ENCODE measurements at regions not wholly inside any gene's neighbourhood (a gene's known extent, or its start where the extent isn't known, plus 50 kb on each side); places are given as distances from the start of the nearest gene placed in this dataset.

GRCh38 chr5:15386122-15386521 is 113.9 kb upstream of the FBXL7 start:
- H3K4me2 ChIP-seq (ENCODE audit: low read length) = no peak overlapping the region
- no peaks in the 10 kb centered on the region for H3K36me3 ChIP-seq (ENCODE audit: control insufficient read depth, low read length)
- H3K4me3 ChIP-seq (ENCODE audit: low read length) = no peak overlapping the region
- H3K9me2 ChIP-seq (replicated peaks; ENCODE audit: control insufficient read depth, low read length) = no peaks in the 10 kb centered on the region
- no peak overlapping the region for H3K27ac ChIP-seq (ENCODE audit: low read depth, low read length)
- TF ChIP-seq EZH2phosphoT487 (IDR thresholded peaks at IDR 0.05; ENCODE audit: borderline replicate concordance, low read length) (no peak), CTCF (IDR thresholded peaks at IDR 0.05; ENCODE audit: low read depth, low read length, poor library complexity, severe bottlenecking) (no peak)
- H3K27me3 ChIP-seq (ENCODE audit: control insufficient read depth, low read length) = no peaks in the 10 kb centered on the region
- no peaks in the 10 kb centered on the region for H3K4me1 ChIP-seq (ENCODE audit: control insufficient read depth, low read length)
- peaks cover 7% of the 10 kb centered on the region; the same call in 1 of the 2 replicates for H3K9me3 ChIP-seq (ENCODE audit: control insufficient read depth, insufficient read depth, low read length)
- H4K20me1 ChIP-seq (ENCODE audit: control insufficient read depth, insufficient read depth, low read depth, low read length) = no peaks in the 10 kb centered on the region
- H3K79me2 ChIP-seq (ENCODE audit: control insufficient read depth, low read length) = no peaks in the 10 kb centered on the region
- no peaks in the 10 kb centered on the region for H3F3A ChIP-seq (ENCODE audit: control insufficient read depth, insufficient read depth)

GRCh38 chr5:15385553-15385952 is 114.4 kb upstream of the FBXL7 start:
- Histone ChIP-seq H3K9me2 (replicated peaks; ENCODE audit: control insufficient read depth, low read length) (no peaks in the 10 kb centered on the region), H3F3A (ENCODE audit: control insufficient read depth, insufficient read depth) (no peaks in the 10 kb centered on the region), H3K36me3 (ENCODE audit: control insufficient read depth, low read length) (no peaks in the 10 kb centered on the region), H3K27ac (ENCODE audit: low read depth, low read length) (no peak overlapping the region), H4K20me1 (ENCODE audit: control insufficient read depth, insufficient read depth, low read depth, low read length) (no peaks in the 10 kb centered on the region), H3K79me2 (ENCODE audit: control insufficient read depth, low read length) (no peaks in the 10 kb centered on the region), H3K4me1 (ENCODE audit: control insufficient read depth, low read length) (no peaks in the 10 kb centered on the region), H3K4me3 (ENCODE audit: low read length) (no peak overlapping the region), H3K27me3 (ENCODE audit: control insufficient read depth, low read length) (no peaks in the 10 kb centered on the region), H3K9me3 (ENCODE audit: control insufficient read depth, insufficient read depth, low read length) (peaks cover 7% of the 10 kb centered on the region; the same call in 1 of the 2 replicates), H3K4me2 (ENCODE audit: low read length) (no peak overlapping the region)
- TF ChIP-seq EZH2phosphoT487 (IDR thresholded peaks at IDR 0.05; ENCODE audit: borderline replicate concordance, low read length) = no peak
- TF ChIP-seq CTCF (IDR thresholded peaks at IDR 0.05; ENCODE audit: low read depth, low read length, poor library complexity, severe bottlenecking) = no peak

- H3K9me3 ChIP-seq (ENCODE audit: control insufficient read depth, insufficient read depth, low read length) = peaks cover 7% of the 10 kb centered on the region; the same call in 1 of the 2 replicates
- H3K36me3 ChIP-seq (ENCODE audit: control insufficient read depth, low read length) = no peaks in the 10 kb centered on the region
- H3K4me3 ChIP-seq (ENCODE audit: low read length) = no peak overlapping the region
- H3K4me1 ChIP-seq (ENCODE audit: control insufficient read depth, low read length) = no peaks in the 10 kb centered on the region
- no peaks in the 10 kb centered on the region for H3K9me2 ChIP-seq (replicated peaks; ENCODE audit: control insufficient read depth, low read length)
- no peaks in the 10 kb centered on the region for H3F3A ChIP-seq (ENCODE audit: control insufficient read depth, insufficient read depth)
- no peaks in the 10 kb centered on the region for H3K27me3 ChIP-seq (ENCODE audit: control insufficient read depth, low read length)
- no peaks in the 10 kb centered on the region for H4K20me1 ChIP-seq (ENCODE audit: control insufficient read depth, insufficient read depth, low read depth, low read length)
- no peak overlapping the region for H3K27ac ChIP-seq (ENCODE audit: low read depth, low read length)
- H3K79me2 ChIP-seq (ENCODE audit: control insufficient read depth, low read length) = no peaks in the 10 kb centered on the region
- H3K4me2 ChIP-seq (ENCODE audit: low read length) = no peak overlapping the region
- TF ChIP-seq EZH2phosphoT487 (IDR thresholded peaks at IDR 0.05; ENCODE audit: borderline replicate concordance, low read length) (no peak), CTCF (IDR thresholded peaks at IDR 0.05; ENCODE audit: low read depth, low read length, poor library complexity, severe bottlenecking) (no peak)
These were observed 114.9 kb upstream of the FBXL7 start for GRCh38 chr5:15385037-15385436.

All from DOHH2 (cell line).